Thyroid gland (tissue), 4 donors: ENCODE measurements at regions not wholly inside any gene's neighbourhood (a gene's known extent, or its start where the extent isn't known, plus 50 kb on each side); places are given as distances from the start of the nearest gene placed in this dataset.

Experiments
- POLR2A ChIP-seq, 2 donors: fragments of 450-650 bp; IDR thresholded peaks; one replicate each; pipeline ENCODE4 v1.6.1; 2017; ENCODE audit warnings: antibody characterized with exemption in 2 of 2, mild to moderate bottlenecking in 2 of 2, moderate library complexity in 1 of 2
- TF ChIP-seq, protein P1 (sequence below), 6 experiments: fragments of 200-600 bp in 3 of 6; fragments of 450-650 bp in 3 of 6; sonication (generic) in 3 of 6; IDR thresholded peaks; one replicate each; pipeline ENCODE4 v1.5.1; 2016 to 2019; ENCODE audit warnings: antibody characterized with exemption in 6 of 6, mild to moderate bottlenecking in 2 of 6, inconsistent platforms in 1 of 6, moderate library complexity in 1 of 6

DNA sequence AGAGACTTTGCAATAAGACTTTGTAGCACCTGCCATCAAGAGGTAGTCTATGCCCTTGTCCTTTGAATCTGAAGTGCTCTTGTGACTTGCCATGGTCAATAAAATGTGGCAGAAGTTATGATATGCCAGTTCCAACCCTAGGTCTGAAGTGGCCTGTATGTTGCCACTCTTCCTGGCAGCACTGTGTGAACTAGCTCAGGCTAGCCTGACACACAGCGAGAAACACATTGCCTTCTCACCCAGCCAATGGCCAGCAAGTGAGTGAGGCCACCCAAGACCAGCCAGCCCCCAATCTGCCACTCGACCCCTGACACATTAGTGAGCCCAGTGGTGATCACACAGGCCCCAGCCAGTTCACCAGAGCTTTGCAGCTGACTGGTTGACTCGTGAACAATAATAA lies 52.7 kb upstream of the OSMR start:
- TF ChIP-seq POLR2A (IDR thresholded peaks at IDR 0.05), result no peak
- TF ChIP-seq, protein P1, sequence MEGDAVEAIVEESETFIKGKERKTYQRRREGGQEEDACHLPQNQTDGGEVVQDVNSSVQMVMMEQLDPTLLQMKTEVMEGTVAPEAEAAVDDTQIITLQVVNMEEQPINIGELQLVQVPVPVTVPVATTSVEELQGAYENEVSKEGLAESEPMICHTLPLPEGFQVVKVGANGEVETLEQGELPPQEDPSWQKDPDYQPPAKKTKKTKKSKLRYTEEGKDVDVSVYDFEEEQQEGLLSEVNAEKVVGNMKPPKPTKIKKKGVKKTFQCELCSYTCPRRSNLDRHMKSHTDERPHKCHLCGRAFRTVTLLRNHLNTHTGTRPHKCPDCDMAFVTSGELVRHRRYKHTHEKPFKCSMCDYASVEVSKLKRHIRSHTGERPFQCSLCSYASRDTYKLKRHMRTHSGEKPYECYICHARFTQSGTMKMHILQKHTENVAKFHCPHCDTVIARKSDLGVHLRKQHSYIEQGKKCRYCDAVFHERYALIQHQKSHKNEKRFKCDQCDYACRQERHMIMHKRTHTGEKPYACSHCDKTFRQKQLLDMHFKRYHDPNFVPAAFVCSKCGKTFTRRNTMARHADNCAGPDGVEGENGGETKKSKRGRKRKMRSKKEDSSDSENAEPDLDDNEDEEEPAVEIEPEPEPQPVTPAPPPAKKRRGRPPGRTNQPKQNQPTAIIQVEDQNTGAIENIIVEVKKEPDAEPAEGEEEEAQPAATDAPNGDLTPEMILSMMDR (IDR thresholded peaks at IDR 0.05), result no peak
